GM23338 (cell line): ENCODE measurements at regions not wholly inside any gene's neighbourhood (a gene's known extent, or its start where the extent isn't known, plus 50 kb on each side); places are given as distances from the start of the nearest gene placed in this dataset.

Experiments
- ATAC-seq: fragments of 200-7000 bp; cut with Tn5 transposase; 3 replicates; pipeline ENCODE4 v1.9.1; 2020
- DNase-seq: peaks from one replicate; pipeline ENCODE4 v3.0.0-alpha.2; 2015; ENCODE audit warnings: low spot score
- H2AFZ ChIP-seq: fragments of 200-600 bp; sonication (generic); 2 replicates; pipeline ENCODE4 v1.8.0; 2016; ENCODE audit warnings: antibody characterized with exemption, mild to moderate bottlenecking, moderate library complexity
- H3F3A ChIP-seq: fragments of 200-600 bp; sonication (generic); replicated peaks from 2 replicates; pipeline ENCODE4 v1.8.0; 2017; ENCODE audit warnings: antibody characterized with exemption, mixed run types, low read depth
- H3K27ac ChIP-seq: fragments of 200-600 bp; sonication (generic); 2 replicates; pipeline ENCODE4 v1.6.1; 2016; ENCODE audit warnings: low read depth
- H3K27me3 ChIP-seq: fragments of 200-600 bp; sonication (generic); 2 replicates; pipeline ENCODE4 v1.8.0; 2016; ENCODE audit warnings: mild to moderate bottlenecking, mixed run types, moderate library complexity; ENCODE audit not compliant: insufficient read depth
- H3K36me3 ChIP-seq: fragments of 200-600 bp; sonication (generic); 2 replicates; pipeline ENCODE4 v1.8.0; 2016; ENCODE audit warnings: mild to moderate bottlenecking; ENCODE audit not compliant: insufficient read depth
- H3K4me1 ChIP-seq: fragments of 200-600 bp; sonication (generic); 2 replicates; pipeline ENCODE4 v1.8.0; 2016; ENCODE audit warnings: mild to moderate bottlenecking, moderate library complexity; ENCODE audit not compliant: insufficient read depth
- H3K4me2 ChIP-seq: fragments of 200-600 bp; sonication (generic); 2 replicates; pipeline ENCODE4 v1.7.1; 2017; ENCODE audit warnings: mixed run types
- H3K4me3 ChIP-seq: fragments of 200-600 bp; sonication (generic); 2 replicates; pipeline ENCODE4 v1.6.1; 2016; ENCODE audit warnings: mixed run types
- H3K79me2 ChIP-seq: fragments of 200-600 bp; sonication (generic); replicated peaks from 2 replicates; pipeline ENCODE4 v1.8.0; 2017; ENCODE audit warnings: mild to moderate bottlenecking; ENCODE audit not compliant: insufficient read depth
- H3K9me2 ChIP-seq: fragments of 200-600 bp; sonication (generic); 2 replicates; pipeline ENCODE4 v1.8.0; 2017; ENCODE audit not compliant: insufficient read depth
- H4K20me1 ChIP-seq: fragments of 200-600 bp; sonication (generic); replicated peaks from 2 replicates; pipeline ENCODE4 v1.8.0; 2017; ENCODE audit warnings: mild to moderate bottlenecking; ENCODE audit not compliant: insufficient read depth
- H3K27ac Mint-ChIP-seq: 2 replicates; pipeline ENCODE4 v1.8.0; 2020; ENCODE audit warnings: inconsistent platforms, mild to moderate bottlenecking, moderate library complexity, mixed read lengths
- H3K27me3 Mint-ChIP-seq: 3 replicates; pipeline ENCODE4 v1.8.0; 2022; ENCODE audit warnings: low read depth, mild to moderate bottlenecking, moderate library complexity, mixed read lengths, inconsistent platforms; ENCODE audit not compliant: insufficient read depth, poor library complexity
- H3K36me3 Mint-ChIP-seq: 3 replicates; pipeline ENCODE4 v1.8.0; 2021; ENCODE audit warnings: low read depth, mild to moderate bottlenecking, inconsistent platforms, moderate library complexity, mixed read lengths
- H3K4me1 Mint-ChIP-seq: 3 replicates; pipeline ENCODE4 v1.8.0; 2020; ENCODE audit warnings: mild to moderate bottlenecking, inconsistent platforms, mixed read lengths
- H3K4me3 Mint-ChIP-seq: 3 replicates; pipeline ENCODE4 v1.8.0; 2021; ENCODE audit warnings: moderate library complexity, mild to moderate bottlenecking, inconsistent platforms, mixed read lengths
- H3K9me3 Mint-ChIP-seq: 3 replicates; pipeline ENCODE4 v1.8.0; 2020; ENCODE audit warnings: moderate library complexity, mild to moderate bottlenecking, inconsistent platforms, mixed read lengths
- CREB1 ChIP-seq: fragments of 250-450 bp; sonication (Bioruptor Pico); IDR thresholded peaks from 2 replicates; pipeline ENCODE4 v1.5.0; 2020; ENCODE audit warnings: low read depth, mild to moderate bottlenecking, moderate library complexity
- TF ChIP-seq, protein P1 (sequence below): fragments of 250-450 bp; sonication (Bioruptor Pico); IDR thresholded peaks from 2 replicates; pipeline ENCODE4 v1.5.0; 2020; ENCODE audit warnings: mild to moderate bottlenecking, moderate library complexity
- TF ChIP-seq, protein P2 (sequence below), 2 experiments: fragments of 200-600 bp in 1 of 2; sonication (generic) in 1 of 2; conservative IDR thresholded peaks; 2 replicates each; pipeline versions ENCODE4 v1.5.1 to v1.6.1; 2016 to 2017; ENCODE audit warnings: antibody characterized with exemption in 2 of 2, low read depth in 2 of 2, mild to moderate bottlenecking in 2 of 2, moderate library complexity in 1 of 2

- TF ChIP-seq, protein P1, sequence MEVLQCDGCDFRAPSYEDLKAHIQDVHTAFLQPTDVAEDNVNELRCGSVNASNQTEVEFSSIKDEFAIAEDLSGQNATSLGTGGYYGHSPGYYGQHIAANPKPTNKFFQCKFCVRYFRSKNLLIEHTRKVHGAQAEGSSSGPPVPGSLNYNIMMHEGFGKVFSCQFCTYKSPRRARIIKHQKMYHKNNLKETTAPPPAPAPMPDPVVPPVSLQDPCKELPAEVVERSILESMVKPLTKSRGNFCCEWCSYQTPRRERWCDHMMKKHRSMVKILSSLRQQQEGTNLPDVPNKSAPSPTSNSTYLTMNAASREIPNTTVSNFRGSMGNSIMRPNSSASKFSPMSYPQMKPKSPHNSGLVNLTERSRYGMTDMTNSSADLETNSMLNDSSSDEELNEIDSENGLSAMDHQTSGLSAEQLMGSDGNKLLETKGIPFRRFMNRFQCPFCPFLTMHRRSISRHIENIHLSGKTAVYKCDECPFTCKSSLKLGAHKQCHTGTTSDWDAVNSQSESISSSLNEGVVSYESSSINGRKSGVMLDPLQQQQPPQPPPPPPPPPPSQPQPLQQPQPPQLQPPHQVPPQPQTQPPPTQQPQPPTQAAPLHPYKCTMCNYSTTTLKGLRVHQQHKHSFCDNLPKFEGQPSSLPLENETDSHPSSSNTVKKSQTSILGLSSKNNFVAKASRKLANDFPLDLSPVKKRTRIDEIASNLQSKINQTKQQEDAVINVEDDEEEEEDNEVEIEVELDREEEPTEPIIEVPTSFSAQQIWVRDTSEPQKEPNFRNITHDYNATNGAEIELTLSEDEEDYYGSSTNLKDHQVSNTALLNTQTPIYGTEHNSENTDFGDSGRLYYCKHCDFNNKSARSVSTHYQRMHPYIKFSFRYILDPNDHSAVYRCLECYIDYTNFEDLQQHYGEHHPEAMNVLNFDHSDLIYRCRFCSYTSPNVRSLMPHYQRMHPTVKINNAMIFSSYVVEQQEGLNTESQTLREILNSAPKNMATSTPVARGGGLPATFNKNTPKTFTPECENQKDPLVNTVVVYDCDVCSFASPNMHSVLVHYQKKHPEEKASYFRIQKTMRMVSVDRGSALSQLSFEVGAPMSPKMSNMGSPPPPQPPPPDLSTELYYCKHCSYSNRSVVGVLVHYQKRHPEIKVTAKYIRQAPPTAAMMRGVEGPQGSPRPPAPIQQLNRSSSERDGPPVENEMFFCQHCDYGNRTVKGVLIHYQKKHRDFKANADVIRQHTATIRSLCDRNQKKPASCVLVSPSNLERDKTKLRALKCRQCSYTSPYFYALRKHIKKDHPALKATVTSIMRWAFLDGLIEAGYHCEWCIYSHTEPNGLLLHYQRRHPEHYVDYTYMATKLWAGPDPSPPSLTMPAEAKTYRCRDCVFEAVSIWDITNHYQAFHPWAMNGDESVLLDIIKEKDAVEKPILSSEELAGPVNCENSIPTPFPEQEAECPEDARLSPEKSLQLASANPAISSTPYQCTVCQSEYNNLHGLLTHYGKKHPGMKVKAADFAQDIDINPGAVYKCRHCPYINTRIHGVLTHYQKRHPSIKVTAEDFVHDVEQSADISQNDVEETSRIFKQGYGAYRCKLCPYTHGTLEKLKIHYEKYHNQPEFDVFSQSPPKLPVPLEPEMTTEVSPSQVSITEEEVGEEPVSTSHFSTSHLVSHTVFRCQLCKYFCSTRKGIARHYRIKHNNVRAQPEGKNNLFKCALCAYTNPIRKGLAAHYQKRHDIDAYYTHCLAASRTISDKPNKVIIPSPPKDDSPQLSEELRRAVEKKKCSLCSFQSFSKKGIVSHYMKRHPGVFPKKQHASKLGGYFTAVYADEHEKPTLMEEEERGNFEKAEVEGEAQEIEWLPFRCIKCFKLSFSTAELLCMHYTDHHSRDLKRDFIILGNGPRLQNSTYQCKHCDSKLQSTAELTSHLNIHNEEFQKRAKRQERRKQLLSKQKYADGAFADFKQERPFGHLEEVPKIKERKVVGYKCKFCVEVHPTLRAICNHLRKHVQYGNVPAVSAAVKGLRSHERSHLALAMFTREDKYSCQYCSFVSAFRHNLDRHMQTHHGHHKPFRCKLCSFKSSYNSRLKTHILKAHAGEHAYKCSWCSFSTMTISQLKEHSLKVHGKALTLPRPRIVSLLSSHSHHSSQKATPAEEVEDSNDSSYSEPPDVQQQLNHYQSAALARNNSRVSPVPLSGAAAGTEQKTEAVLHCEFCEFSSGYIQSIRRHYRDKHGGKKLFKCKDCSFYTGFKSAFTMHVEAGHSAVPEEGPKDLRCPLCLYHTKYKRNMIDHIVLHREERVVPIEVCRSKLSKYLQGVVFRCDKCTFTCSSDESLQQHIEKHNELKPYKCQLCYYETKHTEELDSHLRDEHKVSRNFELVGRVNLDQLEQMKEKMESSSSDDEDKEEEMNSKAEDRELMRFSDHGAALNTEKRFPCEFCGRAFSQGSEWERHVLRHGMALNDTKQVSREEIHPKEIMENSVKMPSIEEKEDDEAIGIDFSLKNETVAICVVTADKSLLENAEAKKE (CRISPR knock-in tag), result no peak
Measured at GRCh38 chr2:180276733-180277132, 269.6 kb upstream of the CWC22 start (continued).

- Histone ChIP-seq H3K4me3 (no peak overlapping the region), H3K36me3 (no peaks in the 10 kb centered on the region), H3F3A (no peaks in the 10 kb centered on the region), H4K20me1 (no peaks in the 10 kb centered on the region), H3K79me2 (no peaks in the 10 kb centered on the region), H3K4me1 (no peaks in the 10 kb centered on the region), H3K27me3 (no peaks in the 10 kb centered on the region), H3K9me2 (peaks cover 7% of the 10 kb centered on the region; the same call in 1 of the 2 replicates), H2AFZ (no peak overlapping the region), H3K27ac (no peak overlapping the region), H3K4me2 (no peak overlapping the region)
- Mint-ChIP-seq H3K9me3 (peaks cover 24% of the 10 kb centered on the region; the same call in 2 of the 3 replicates), H3K36me3 (peaks cover 13% of the 10 kb centered on the region; the same call in 2 of the 3 replicates), H3K27me3 (no peaks in the 10 kb centered on the region), H3K4me1 (no peaks in the 10 kb centered on the region), H3K27ac (no peak overlapping the region), H3K4me3 (no peak overlapping the region)
- TF ChIP-seq, protein P2, sequence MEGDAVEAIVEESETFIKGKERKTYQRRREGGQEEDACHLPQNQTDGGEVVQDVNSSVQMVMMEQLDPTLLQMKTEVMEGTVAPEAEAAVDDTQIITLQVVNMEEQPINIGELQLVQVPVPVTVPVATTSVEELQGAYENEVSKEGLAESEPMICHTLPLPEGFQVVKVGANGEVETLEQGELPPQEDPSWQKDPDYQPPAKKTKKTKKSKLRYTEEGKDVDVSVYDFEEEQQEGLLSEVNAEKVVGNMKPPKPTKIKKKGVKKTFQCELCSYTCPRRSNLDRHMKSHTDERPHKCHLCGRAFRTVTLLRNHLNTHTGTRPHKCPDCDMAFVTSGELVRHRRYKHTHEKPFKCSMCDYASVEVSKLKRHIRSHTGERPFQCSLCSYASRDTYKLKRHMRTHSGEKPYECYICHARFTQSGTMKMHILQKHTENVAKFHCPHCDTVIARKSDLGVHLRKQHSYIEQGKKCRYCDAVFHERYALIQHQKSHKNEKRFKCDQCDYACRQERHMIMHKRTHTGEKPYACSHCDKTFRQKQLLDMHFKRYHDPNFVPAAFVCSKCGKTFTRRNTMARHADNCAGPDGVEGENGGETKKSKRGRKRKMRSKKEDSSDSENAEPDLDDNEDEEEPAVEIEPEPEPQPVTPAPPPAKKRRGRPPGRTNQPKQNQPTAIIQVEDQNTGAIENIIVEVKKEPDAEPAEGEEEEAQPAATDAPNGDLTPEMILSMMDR (conservative IDR thresholded peaks at IDR 0.05; ENCODE audit: low read depth in 2 of 2), result no peak
- TF ChIP-seq CREB1 (CRISPR knock-in tag), result no peak
- DNase-seq (no peak), ATAC-seq (no peak)
Measured at GRCh38 chr2:180268006-180268405, 260.9 kb upstream of the CWC22 start.
